SK-N-SH treated with all-trans-retinoic acid at 6 μM for 48 hours (cell line): ENCODE measurements at regions not wholly inside any gene's neighbourhood (a gene's known extent, or its start where the extent isn't known, plus 50 kb on each side); places are given as distances from the start of the nearest gene placed in this dataset.

Experiments
- ATAC-seq: fragments of 200-7000 bp; cut with Tn5 transposase; 3 replicates; pipeline ENCODE4 v1.9.1; 2020; ENCODE audit warnings: mild to moderate bottlenecking, moderate library complexity
- ARNTL ChIP-seq: fragments of 450-650 bp; formaldehyde crosslinking; IDR thresholded peaks from 2 replicates; pipeline ENCODE4 v1.5.0; 2020; ENCODE audit warnings: low read depth, mild to moderate bottlenecking, moderate library complexity, borderline replicate concordance
- CSDC2 ChIP-seq: fragments of 250-450 bp; sonication (Bioruptor Pico); IDR thresholded peaks from 2 replicates; pipeline ENCODE4 v1.5.0; 2020; ENCODE audit warnings: mild to moderate bottlenecking, moderate library complexity
- ESRRG ChIP-seq: fragments of 250-450 bp; sonication (Bioruptor Pico); IDR thresholded peaks from 2 replicates; pipeline ENCODE4 v1.6.1; 2021; ENCODE audit warnings: mild to moderate bottlenecking
- ISL1 ChIP-seq: fragments of 250-450 bp; sonication (Bioruptor Pico); IDR thresholded peaks from 2 replicates; pipeline ENCODE4 v2.1.2; 2022; ENCODE audit warnings: mild to moderate bottlenecking, moderate library complexity
- OSR1 ChIP-seq: fragments of 250-450 bp; sonication (Bioruptor Pico); IDR thresholded peaks from 2 replicates; pipeline ENCODE4 v1.8.0; 2022; ENCODE audit warnings: moderate library complexity, mild to moderate bottlenecking, inconsistent platforms
- PPARA ChIP-seq: fragments of 250-450 bp; sonication (Bioruptor Pico); IDR thresholded peaks from 2 replicates; pipeline ENCODE4 v1.5.0; 2020; ENCODE audit warnings: mild to moderate bottlenecking, borderline replicate concordance
- RARB ChIP-seq: fragments of 250-450 bp; sonication (Bioruptor Pico); IDR thresholded peaks from 2 replicates; pipeline ENCODE4 v1.8.0; 2021; ENCODE audit warnings: mild to moderate bottlenecking, moderate library complexity
- SNAI2 ChIP-seq: fragments of 250-450 bp; sonication (Bioruptor Pico); IDR thresholded peaks from 2 replicates; pipeline ENCODE4 v1.5.0; 2020; ENCODE audit warnings: mild to moderate bottlenecking, moderate library complexity
- TCF4 ChIP-seq: fragments of 250-450 bp; sonication (Bioruptor Pico); IDR thresholded peaks from 2 replicates; pipeline ENCODE4 v1.8.0; 2021; ENCODE audit warnings: mild to moderate bottlenecking, moderate library complexity, borderline replicate concordance
- ZFP3 ChIP-seq: fragments of 250-450 bp; sonication (Bioruptor Pico); IDR thresholded peaks from 2 replicates; pipeline ENCODE4 v1.5.0; 2020; ENCODE audit warnings: mild to moderate bottlenecking, moderate library complexity
- ZNF565 ChIP-seq: fragments of 450-650 bp; formaldehyde crosslinking; conservative IDR thresholded peaks from 2 replicates; pipeline ENCODE4 v1.5.0; 2020; ENCODE audit warnings: low read depth, mild to moderate bottlenecking, moderate library complexity
- ZNF70 ChIP-seq: fragments of 450-650 bp; formaldehyde crosslinking; IDR thresholded peaks from 2 replicates; pipeline ENCODE4 v1.5.0; 2020; ENCODE audit warnings: mild to moderate bottlenecking, moderate library complexity
- ZNF8 ChIP-seq: fragments of 450-650 bp; formaldehyde crosslinking; IDR thresholded peaks from 2 replicates; pipeline ENCODE4 v1.5.0; 2020; ENCODE audit warnings: mild to moderate bottlenecking, moderate library complexity
- TF ChIP-seq, protein P1 (sequence below): fragments of 250-450 bp; sonication (Bioruptor Pico); IDR thresholded peaks from 2 replicates; pipeline ENCODE4 v1.5.0; 2020; ENCODE audit warnings: mild to moderate bottlenecking, moderate library complexity
- TF ChIP-seq, protein P2 (sequence below): fragments of 250-450 bp; sonication (Bioruptor Pico); IDR thresholded peaks from 2 replicates; pipeline ENCODE4 v1.5.1; 2021; ENCODE audit warnings: mild to moderate bottlenecking, moderate library complexity
- TF ChIP-seq, protein P3 (sequence below): fragments of 250-450 bp; sonication (Bioruptor Pico); IDR thresholded peaks from 2 replicates; pipeline ENCODE4 v1.5.1; 2020; ENCODE audit warnings: low read depth, mild to moderate bottlenecking, moderate library complexity
- TF ChIP-seq, protein P4 (sequence below): fragments of 250-450 bp; sonication (Bioruptor Pico); IDR thresholded peaks from 2 replicates; pipeline ENCODE4 v1.8.0; 2021; ENCODE audit warnings: low read depth, mild to moderate bottlenecking, moderate library complexity, borderline replicate concordance
- TF ChIP-seq, protein P5 (sequence below): fragments of 250-450 bp; sonication (Bioruptor Pico); IDR thresholded peaks from 2 replicates; pipeline ENCODE4 v1.8.0; 2020; ENCODE audit warnings: mild to moderate bottlenecking, moderate library complexity, borderline replicate concordance

DNA sequence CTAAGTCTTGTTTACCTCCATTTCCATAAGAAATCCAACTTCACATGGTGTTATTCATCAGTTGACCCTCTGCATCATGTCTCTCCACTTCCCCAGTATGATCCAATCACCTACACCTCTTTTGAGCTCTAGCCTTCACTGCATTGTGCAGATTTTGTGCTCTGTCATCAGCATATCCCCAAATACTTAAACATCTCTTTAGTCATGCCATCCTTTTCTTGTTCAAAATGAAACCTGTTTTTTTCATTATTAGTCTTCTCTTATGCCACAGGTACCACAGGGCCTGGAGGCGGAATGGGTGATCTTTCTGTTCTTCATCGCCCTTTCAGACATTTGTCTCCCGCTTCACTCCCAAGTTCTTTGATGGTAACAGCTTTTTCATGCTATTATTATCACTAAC is 382.7 kb upstream of the GALNTL6 start (continued):
- TF ChIP-seq, protein P1, sequence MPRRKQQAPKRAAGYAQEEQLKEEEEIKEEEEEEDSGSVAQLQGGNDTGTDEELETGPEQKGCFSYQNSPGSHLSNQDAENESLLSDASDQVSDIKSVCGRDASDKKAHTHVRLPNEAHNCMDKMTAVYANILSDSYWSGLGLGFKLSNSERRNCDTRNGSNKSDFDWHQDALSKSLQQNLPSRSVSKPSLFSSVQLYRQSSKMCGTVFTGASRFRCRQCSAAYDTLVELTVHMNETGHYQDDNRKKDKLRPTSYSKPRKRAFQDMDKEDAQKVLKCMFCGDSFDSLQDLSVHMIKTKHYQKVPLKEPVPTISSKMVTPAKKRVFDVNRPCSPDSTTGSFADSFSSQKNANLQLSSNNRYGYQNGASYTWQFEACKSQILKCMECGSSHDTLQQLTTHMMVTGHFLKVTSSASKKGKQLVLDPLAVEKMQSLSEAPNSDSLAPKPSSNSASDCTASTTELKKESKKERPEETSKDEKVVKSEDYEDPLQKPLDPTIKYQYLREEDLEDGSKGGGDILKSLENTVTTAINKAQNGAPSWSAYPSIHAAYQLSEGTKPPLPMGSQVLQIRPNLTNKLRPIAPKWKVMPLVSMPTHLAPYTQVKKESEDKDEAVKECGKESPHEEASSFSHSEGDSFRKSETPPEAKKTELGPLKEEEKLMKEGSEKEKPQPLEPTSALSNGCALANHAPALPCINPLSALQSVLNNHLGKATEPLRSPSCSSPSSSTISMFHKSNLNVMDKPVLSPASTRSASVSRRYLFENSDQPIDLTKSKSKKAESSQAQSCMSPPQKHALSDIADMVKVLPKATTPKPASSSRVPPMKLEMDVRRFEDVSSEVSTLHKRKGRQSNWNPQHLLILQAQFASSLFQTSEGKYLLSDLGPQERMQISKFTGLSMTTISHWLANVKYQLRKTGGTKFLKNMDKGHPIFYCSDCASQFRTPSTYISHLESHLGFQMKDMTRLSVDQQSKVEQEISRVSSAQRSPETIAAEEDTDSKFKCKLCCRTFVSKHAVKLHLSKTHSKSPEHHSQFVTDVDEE = no peak

DNA sequence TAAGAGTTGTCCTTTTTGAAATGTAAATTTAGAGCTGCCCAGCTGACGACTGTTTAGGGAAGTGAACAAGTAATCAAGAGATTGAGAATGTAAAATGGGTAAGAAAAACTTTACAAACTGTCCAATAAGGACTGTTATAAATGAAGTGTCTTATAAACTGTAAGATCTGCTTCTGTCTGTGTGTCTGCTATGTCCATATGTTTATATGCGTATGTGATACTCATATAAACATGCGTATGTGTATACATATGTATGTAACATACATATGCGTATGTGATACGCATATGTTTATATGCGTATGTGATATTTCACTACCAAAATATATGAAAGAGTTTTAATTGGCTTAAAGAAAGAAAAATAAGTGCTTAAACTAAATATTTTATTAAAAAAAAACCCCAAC is 416.0 kb upstream of the GALNTL6 start:
- ATAC-seq = no peak
- no peak for TF ChIP-seq ISL1 (CRISPR knock-in tag)
- TF ChIP-seq CSDC2 = no peak
- no peak for TF ChIP-seq SNAI2 (CRISPR knock-in tag)
- no peak for TF ChIP-seq OSR1 (CRISPR knock-in tag)

DNA sequence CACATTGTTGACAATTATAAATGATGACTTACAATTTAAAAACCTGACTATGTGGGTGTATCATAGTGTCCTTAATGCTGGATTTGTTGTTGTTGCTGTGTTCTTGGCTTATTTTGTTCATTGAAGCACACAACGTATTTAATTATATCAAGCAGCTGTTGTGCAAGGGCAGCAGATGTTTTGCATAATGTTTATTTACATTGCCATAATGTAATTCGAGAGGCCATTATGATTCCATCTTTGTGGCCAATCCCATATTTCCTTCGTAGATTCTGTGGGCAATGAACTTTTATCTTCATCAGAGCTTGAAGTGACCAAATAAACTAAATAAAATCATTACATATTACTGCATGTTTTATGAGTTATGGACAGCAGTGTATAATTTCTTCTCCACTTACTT is 422.6 kb upstream of the GALNTL6 start:
- ATAC-seq = no peak
- TF ChIP-seq SNAI2 (CRISPR knock-in tag) (no peak), ARNTL (CRISPR knock-in tag) (no peak), ESRRG (CRISPR knock-in tag) (no peak), ZNF70 (no peak), RARB (CRISPR knock-in tag) (no peak), ZFP3 (CRISPR knock-in tag) (no peak), OSR1 (CRISPR knock-in tag) (no peak), ZNF565 (CRISPR knock-in tag) (no peak), TCF4 (no peak; the same call in 1 of the 2 replicates), ZNF8 (CRISPR knock-in tag) (no peak), ISL1 (CRISPR knock-in tag) (no peak), PPARA (CRISPR knock-in tag) (no peak)
- TF ChIP-seq, protein P2, sequence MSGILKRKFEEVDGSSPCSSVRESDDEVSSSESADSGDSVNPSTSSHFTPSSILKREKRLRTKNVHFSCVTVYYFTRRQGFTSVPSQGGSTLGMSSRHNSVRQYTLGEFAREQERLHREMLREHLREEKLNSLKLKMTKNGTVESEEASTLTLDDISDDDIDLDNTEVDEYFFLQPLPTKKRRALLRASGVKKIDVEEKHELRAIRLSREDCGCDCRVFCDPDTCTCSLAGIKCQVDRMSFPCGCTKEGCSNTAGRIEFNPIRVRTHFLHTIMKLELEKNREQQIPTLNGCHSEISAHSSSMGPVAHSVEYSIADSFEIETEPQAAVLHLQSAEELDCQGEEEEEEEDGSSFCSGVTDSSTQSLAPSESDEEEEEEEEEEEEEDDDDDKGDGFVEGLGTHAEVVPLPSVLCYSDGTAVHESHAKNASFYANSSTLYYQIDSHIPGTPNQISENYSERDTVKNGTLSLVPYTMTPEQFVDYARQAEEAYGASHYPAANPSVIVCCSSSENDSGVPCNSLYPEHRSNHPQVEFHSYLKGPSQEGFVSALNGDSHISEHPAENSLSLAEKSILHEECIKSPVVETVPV (CRISPR knock-in tag) = no peak
- TF ChIP-seq, protein P1 = no peak
- TF ChIP-seq, protein P3, sequence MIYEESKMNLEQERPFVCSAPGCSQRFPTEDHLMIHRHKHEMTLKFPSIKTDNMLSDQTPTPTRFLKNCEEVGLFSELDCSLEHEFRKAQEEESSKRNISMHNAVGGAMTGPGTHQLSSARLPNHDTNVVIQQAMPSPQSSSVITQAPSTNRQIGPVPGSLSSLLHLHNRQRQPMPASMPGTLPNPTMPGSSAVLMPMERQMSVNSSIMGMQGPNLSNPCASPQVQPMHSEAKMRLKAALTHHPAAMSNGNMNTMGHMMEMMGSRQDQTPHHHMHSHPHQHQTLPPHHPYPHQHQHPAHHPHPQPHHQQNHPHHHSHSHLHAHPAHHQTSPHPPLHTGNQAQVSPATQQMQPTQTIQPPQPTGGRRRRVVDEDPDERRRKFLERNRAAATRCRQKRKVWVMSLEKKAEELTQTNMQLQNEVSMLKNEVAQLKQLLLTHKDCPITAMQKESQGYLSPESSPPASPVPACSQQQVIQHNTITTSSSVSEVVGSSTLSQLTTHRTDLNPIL (CRISPR knock-in tag) = no peak
- TF ChIP-seq, protein P4, sequence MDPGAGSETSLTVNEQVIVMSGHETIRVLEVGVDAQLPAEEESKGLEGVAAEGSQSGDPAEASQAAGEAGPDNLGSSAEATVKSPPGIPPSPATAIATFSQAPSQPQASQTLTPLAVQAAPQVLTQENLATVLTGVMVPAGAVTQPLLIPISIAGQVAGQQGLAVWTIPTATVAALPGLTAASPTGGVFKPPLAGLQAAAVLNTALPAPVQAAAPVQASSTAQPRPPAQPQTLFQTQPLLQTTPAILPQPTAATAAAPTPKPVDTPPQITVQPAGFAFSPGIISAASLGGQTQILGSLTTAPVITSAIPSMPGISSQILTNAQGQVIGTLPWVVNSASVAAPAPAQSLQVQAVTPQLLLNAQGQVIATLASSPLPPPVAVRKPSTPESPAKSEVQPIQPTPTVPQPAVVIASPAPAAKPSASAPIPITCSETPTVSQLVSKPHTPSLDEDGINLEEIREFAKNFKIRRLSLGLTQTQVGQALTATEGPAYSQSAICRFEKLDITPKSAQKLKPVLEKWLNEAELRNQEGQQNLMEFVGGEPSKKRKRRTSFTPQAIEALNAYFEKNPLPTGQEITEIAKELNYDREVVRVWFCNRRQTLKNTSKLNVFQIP (CRISPR knock-in tag) = no peak
- TF ChIP-seq, protein P5, sequence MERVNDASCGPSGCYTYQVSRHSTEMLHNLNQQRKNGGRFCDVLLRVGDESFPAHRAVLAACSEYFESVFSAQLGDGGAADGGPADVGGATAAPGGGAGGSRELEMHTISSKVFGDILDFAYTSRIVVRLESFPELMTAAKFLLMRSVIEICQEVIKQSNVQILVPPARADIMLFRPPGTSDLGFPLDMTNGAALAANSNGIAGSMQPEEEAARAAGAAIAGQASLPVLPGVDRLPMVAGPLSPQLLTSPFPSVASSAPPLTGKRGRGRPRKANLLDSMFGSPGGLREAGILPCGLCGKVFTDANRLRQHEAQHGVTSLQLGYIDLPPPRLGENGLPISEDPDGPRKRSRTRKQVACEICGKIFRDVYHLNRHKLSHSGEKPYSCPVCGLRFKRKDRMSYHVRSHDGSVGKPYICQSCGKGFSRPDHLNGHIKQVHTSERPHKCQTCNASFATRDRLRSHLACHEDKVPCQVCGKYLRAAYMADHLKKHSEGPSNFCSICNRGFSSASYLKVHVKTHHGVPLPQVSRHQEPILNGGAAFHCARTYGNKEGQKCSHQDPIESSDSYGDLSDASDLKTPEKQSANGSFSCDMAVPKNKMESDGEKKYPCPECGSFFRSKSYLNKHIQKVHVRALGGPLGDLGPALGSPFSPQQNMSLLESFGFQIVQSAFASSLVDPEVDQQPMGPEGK (CRISPR knock-in tag) = no peak
